H1 (cell line): ENCODE measurements at regions not wholly inside any gene's neighbourhood (a gene's known extent, or its start where the extent isn't known, plus 50 kb on each side); places are given as distances from the start of the nearest gene placed in this dataset.

Source experiments
- CTCF ChIA-PET: fragments of 300-600 bp; sonication (Branson Sonifier 250); formaldehyde crosslinking; loops from one replicate; lab custom pipeline; 2021; ENCODE audit not compliant: partially characterized antibody; lab: Charles Lee
- POLR2A ChIA-PET: fragments of 300-600 bp; sonication (Branson Sonifier 250); formaldehyde crosslinking; loops from one replicate; lab custom pipeline; 2021; ENCODE audit warnings: inconsistent platforms; ENCODE audit not compliant: partially characterized antibody; lab: Charles Lee
- DNase-seq, 2 experiments: peaks; one replicate each; pipeline versions ENCODE4 v3.0.0 to v3.0.0-alpha.2; 2010 to 2022; ENCODE audit warnings: low spot score in 2 of 2, low read depth in 1 of 2, mixed read lengths in 1 of 2
- FAIRE-seq: peaks from 2 replicates; lab custom pipeline; 2011; peaks lifted over from hg19 to GRCh38; lab: Jason Lieb, UNC
- H2AFZ ChIP-seq: 2 replicates; pipeline ENCODE4 v1.8.1; 2012; ENCODE audit warnings: low read length, inconsistent platforms
- H2AK5ac ChIP-seq: 2 replicates; pipeline ENCODE4 v1.6.1; 2013; ENCODE audit warnings: low read depth, low read length
- H2BK120ac ChIP-seq: replicated peaks from 2 replicates; pipeline ENCODE3; 2013; ENCODE audit warnings: low read depth, low read length, inconsistent platforms
- H2BK12ac ChIP-seq: 2 replicates; pipeline ENCODE4 v1.6.1; 2013; ENCODE audit warnings: low read depth, low read length
- H2BK15ac ChIP-seq: 2 replicates; pipeline ENCODE4 v1.6.1; 2013; ENCODE audit warnings: low read length
- H2BK20ac ChIP-seq: 2 replicates; pipeline ENCODE4 v1.6.1; 2013; ENCODE audit warnings: low read length
- H2BK5ac ChIP-seq: 2 replicates; pipeline ENCODE4 v1.6.1; 2013; ENCODE audit warnings: low read depth, low read length
- H3K14ac ChIP-seq: 2 replicates; pipeline ENCODE4 v1.6.1; 2013; ENCODE audit warnings: inconsistent platforms; ENCODE audit not compliant: insufficient read length
- H3K18ac ChIP-seq: 2 replicates; pipeline ENCODE4 v1.6.1; 2013; ENCODE audit warnings: low read length; ENCODE audit errors: extremely low read depth
- H3K23ac ChIP-seq: 2 replicates; pipeline ENCODE4 v1.6.1; 2013; ENCODE audit warnings: inconsistent platforms; ENCODE audit not compliant: insufficient read length
- H3K23me2 ChIP-seq: 2 replicates; pipeline ENCODE4 v1.6.1; 2013; ENCODE audit warnings: low read depth, low read length
- H3K27ac ChIP-seq: 2 replicates; pipeline ENCODE4 v1.6.1; 2011; ENCODE audit warnings: low read depth, low read length, inconsistent platforms
- H3K27me3 ChIP-seq, 4 experiments: replicated peaks in 1 of 4; 1 replicate in 1 of 4; 2 replicates in 3 of 4; pipeline versions ENCODE4 v1.6.1 to v1.8.1; 2011 to 2013; ENCODE audit warnings: low read length in 3 of 4, mild to moderate bottlenecking in 3 of 4, inconsistent platforms in 2 of 4, mixed read lengths in 2 of 4, moderate library complexity in 1 of 4; ENCODE audit not compliant: control insufficient read depth in 3 of 4, insufficient read depth in 3 of 4; ENCODE audit errors: extremely low read depth in 1 of 4
- H3K36me3 ChIP-seq, 4 experiments: 2 replicates each; pipeline versions ENCODE4 v1.6.1 to v1.8.1; 2011 to 2013; ENCODE audit warnings: mild to moderate bottlenecking in 4 of 4, low read length in 3 of 4, moderate library complexity in 2 of 4, control low read depth in 1 of 4, inconsistent platforms in 1 of 4; ENCODE audit not compliant: insufficient read depth in 4 of 4, control insufficient read depth in 2 of 4
- H3K4ac ChIP-seq: replicated peaks from 2 replicates; pipeline ENCODE3; 2013; ENCODE audit warnings: low read length, low read depth, mixed read lengths, inconsistent platforms; ENCODE audit not compliant: insufficient read length
- H3K4me1 ChIP-seq, 4 experiments: replicated peaks in 1 of 4; 1 replicate in 1 of 4; 2 replicates in 3 of 4; pipeline versions ENCODE4 v1.6.1 to v1.8.1; 2011 to 2013; ENCODE audit warnings: low read length in 3 of 4, inconsistent platforms in 2 of 4, mixed read lengths in 1 of 4; ENCODE audit not compliant: insufficient read depth in 4 of 4, control insufficient read depth in 3 of 4
- H3K4me2 ChIP-seq, 2 experiments: 2 replicates each; pipeline versions ENCODE4 v1.6.1 to v1.8.1; 2011 to 2013; ENCODE audit warnings: low read depth in 2 of 2, low read length in 2 of 2, control low read depth in 1 of 2, inconsistent platforms in 1 of 2, mild to moderate bottlenecking in 1 of 2; ENCODE audit not compliant: insufficient read depth in 1 of 2
- H3K4me3 ChIP-seq, 4 experiments: fragments of 200-600, 300-600 bp in 1 of 4; sonication (generic), shearing (Covaris generic), sonication (Bioruptor Twin) in 1 of 4; 2 replicates each; pipeline versions ENCODE4 v1.5.1 to v1.8.1; 2011 to 2016; ENCODE audit warnings: low read length in 4 of 4, low read depth in 3 of 4, control low read depth in 2 of 4, inconsistent platforms in 2 of 4, mild to moderate bottlenecking in 2 of 4, mixed read lengths in 1 of 4, moderate library complexity in 1 of 4; ENCODE audit not compliant: insufficient read depth in 2 of 4; ENCODE audit errors: extremely low read depth in 1 of 4
- H3K56ac ChIP-seq: replicated peaks from 2 replicates; pipeline ENCODE3; 2013; ENCODE audit warnings: low read depth, mild to moderate bottlenecking, mixed read lengths, low read length, inconsistent platforms; ENCODE audit not compliant: insufficient read length
- H3K79me1 ChIP-seq: 2 replicates; pipeline ENCODE4 v1.6.1; 2013; ENCODE audit warnings: low read depth, low read length, control low read depth
- H3K79me2 ChIP-seq, 2 experiments: 2 replicates each; pipeline versions ENCODE4 v1.6.1 to v1.8.1; 2012 to 2013; ENCODE audit warnings: low read length in 2 of 2, mild to moderate bottlenecking in 2 of 2, inconsistent platforms in 1 of 2; ENCODE audit not compliant: insufficient read depth in 2 of 2, control insufficient read depth in 1 of 2
- H3K9ac ChIP-seq, 4 experiments: replicated peaks in 1 of 4; 1 replicate in 1 of 4; 2 replicates in 3 of 4; pipeline versions ENCODE4 v1.6.1 to v1.8.1; 2011 to 2013; ENCODE audit warnings: low read depth in 3 of 4, low read length in 3 of 4, control low read depth in 2 of 4, mild to moderate bottlenecking in 2 of 4, moderate library complexity in 2 of 4, inconsistent platforms in 1 of 4; ENCODE audit errors: extremely low read depth in 1 of 4
- H3K9me3 ChIP-seq, 2 experiments: 2 replicates each; pipeline versions ENCODE4 v1.6.1 to v1.8.1; 2012 to 2013; ENCODE audit warnings: mild to moderate bottlenecking in 2 of 2, moderate library complexity in 2 of 2, control low read depth in 1 of 2, inconsistent platforms in 1 of 2, low read depth in 1 of 2, low read length in 1 of 2, mixed read lengths in 1 of 2; ENCODE audit not compliant: insufficient read depth in 2 of 2
- H4K20me1 ChIP-seq, 2 experiments: replicated peaks in 1 of 2; 2 replicates each; pipeline versions ENCODE3 to v1.8.1; 2011 to 2013; ENCODE audit warnings: inconsistent platforms in 2 of 2, low read length in 2 of 2, mild to moderate bottlenecking in 1 of 2; ENCODE audit not compliant: insufficient read depth in 2 of 2, control insufficient read depth in 1 of 2
- H4K5ac ChIP-seq: 2 replicates; pipeline ENCODE4 v1.6.1; 2013; ENCODE audit warnings: low read length, low read depth, mixed read lengths, inconsistent platforms; ENCODE audit not compliant: insufficient read length
- H4K8ac ChIP-seq: 2 replicates; pipeline ENCODE4 v1.8.0; 2013; ENCODE audit warnings: mild to moderate bottlenecking, moderate library complexity, low read length, inconsistent platforms; ENCODE audit not compliant: insufficient read depth; ENCODE audit errors: extremely low read depth
- H4K91ac ChIP-seq: replicated peaks from 2 replicates; pipeline ENCODE3; 2013; ENCODE audit warnings: low read length, mixed read lengths, inconsistent platforms; ENCODE audit not compliant: insufficient read length
- JUN ChIP-seq: IDR thresholded peaks from 2 replicates; pipeline ENCODE4 v1.6.1; 2011; ENCODE audit warnings: low read depth, mild to moderate bottlenecking, improper control_type of control experiment, low read length
- NANOG ChIP-seq: IDR thresholded peaks from 2 replicates; pipeline ENCODE4 v1.6.1; 2011; ENCODE audit warnings: low read length, low read depth, mild to moderate bottlenecking, inconsistent platforms; ENCODE audit not compliant: insufficient read depth, poor library complexity, severe bottlenecking
- WGBS, 2 experiments: shearing (Covaris generic) in 1 of 2; methylation state at CpG; one replicate each; pipeline versions ENCODE4 v1.1.6 to v1.1.7; 2013 to 2015; ENCODE audit warnings: low lambda C conversion rate in 2 of 2, mixed read lengths in 2 of 2, inconsistent platforms in 1 of 2, low coverage in 1 of 2, missing lambda C conversion rate in 1 of 2; ENCODE audit not compliant: insufficient replicate concordance in 2 of 2, insufficient coverage in 1 of 2, insufficient read length in 1 of 2; ENCODE audit errors: extremely low coverage in 1 of 2, missing lambda C conversion rate in 1 of 2; 5-methylcytosine and 5-hydroxymethylcytosine counted together

DNA sequence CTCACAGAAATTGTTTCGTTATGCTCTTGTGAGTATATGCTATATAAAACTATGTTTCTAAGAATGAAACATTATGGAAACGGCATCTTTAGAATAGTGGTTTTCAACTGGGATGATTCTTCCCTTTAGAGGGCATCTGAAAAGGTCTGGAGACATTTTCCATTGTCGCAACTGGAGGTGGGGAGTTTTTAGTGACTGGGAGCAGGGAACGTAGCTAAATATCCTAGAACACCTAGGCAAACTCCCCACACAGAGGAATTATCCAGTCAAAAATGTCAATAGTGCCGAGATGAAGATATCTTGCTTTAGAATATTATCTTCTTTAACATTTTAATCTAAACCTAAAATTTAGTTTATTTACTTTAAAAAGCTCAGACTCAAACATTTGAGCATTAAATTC lies 486.1 kb upstream of the FOXG1 start:
- Histone ChIP-seq H2BK120ac (no peak overlapping the region), H3K79me2 (no peaks in the 10 kb centered on the region), H3K9me3 (no peaks in the 10 kb centered on the region), H3K27me3 (no peaks in the 10 kb centered on the region), H3K27ac (no peak overlapping the region), H2BK20ac (no peak overlapping the region), H3K4ac (no peak overlapping the region), H2AFZ (no peak overlapping the region), H2BK15ac (no peak overlapping the region), H2BK5ac (no peak overlapping the region), H2AK5ac (no peak overlapping the region), H3K56ac (no peak overlapping the region), H3K14ac (no peak overlapping the region), H3K4me2 (no peak overlapping the region), H3K23ac (no peak overlapping the region), H3K4me1 (no peaks in the 10 kb centered on the region), H4K20me1 (no peaks in the 10 kb centered on the region), H2BK12ac (no peak overlapping the region), H3K23me2 (no peaks in the 10 kb centered on the region; the same call in 1 of the 2 replicates), H3K9ac (no peak overlapping the region), H3K36me3 (no peaks in the 10 kb centered on the region), H3K79me1 (no peaks in the 10 kb centered on the region), H4K91ac (no peak overlapping the region), H4K8ac (no peak overlapping the region), H3K4me3 (no peak overlapping the region), H3K18ac (no peak overlapping the region), H4K5ac (no peak overlapping the region)
- POLR2A ChIA-PET: no interaction called here
- DNase-seq (no peak), FAIRE-seq (no peak)
- WGBS, 2 experiments: 89% methylated on average over 5 of the region's 5 CpGs; no CpG with 5 or more reads in 1 of the 2 experiments
- TF ChIP-seq NANOG (no peak), JUN (no peak)
- CTCF ChIA-PET: interaction anchor here (2.0 to 3.0 kb wide), 2 partner anchors 11 to 15 kb away, joined by 5 to 11 read pairs; no protein-coding TSS in a partner anchor
